ENCODE measurements at regions not wholly inside any gene's neighbourhood (a gene's known extent, or its start where the extent isn't known, plus 50 kb on each side); places are given as distances from the start of the nearest gene placed in this dataset.

- H3K4me2 ChIP-seq (ENCODE audit: insufficient read depth, low read length): no peak overlapping the region
- no peak overlapping the region for H3K27ac ChIP-seq (ENCODE audit: extremely low read depth, low read depth, low read length)
- no peaks in the 10 kb centered on the region for H4K20me1 ChIP-seq (replicated peaks; ENCODE audit: control insufficient read depth, insufficient read depth, low read length)
- no peak for DNase-seq (ENCODE audit: extremely low read depth in 1 of 4, low spot score in 3 of 4)
- no peak for FAIRE-seq
- in situ Hi-C loops (cut with MboI) (no loop called here), intact Hi-C loops (cut with micrococcal nuclease) (no loop called here)
- no peak overlapping the region for H2AFZ ChIP-seq (ENCODE audit: low read depth, low read length)
- 0% methylated on average over 4 of the region's 5 CpGs for WGBS (ENCODE audit: insufficient coverage, low coverage, missing lambda C conversion rate)
- no peaks in the 10 kb centered on the region for H3K9me1 ChIP-seq (ENCODE audit: control insufficient read depth, insufficient read depth, low read length)
- H3K9ac ChIP-seq (ENCODE audit: insufficient read depth in 1 of 2, low read depth in 2 of 2, low read length in 2 of 2): no peak overlapping the region
- TF ChIP-seq BRD4 (IDR thresholded peaks at IDR 0.05): no peak
- TF ChIP-seq MAFK (IDR thresholded peaks at IDR 0.05; ENCODE audit: low read length): no peak
- TF ChIP-seq ATF7 (IDR thresholded peaks at IDR 0.05): no peak
- TF ChIP-seq POLR2G (IDR thresholded peaks at IDR 0.05; ENCODE audit: low read depth, low read length): no peak
- no peak for TF ChIP-seq ARID3A (IDR thresholded peaks at IDR 0.05; ENCODE audit: borderline replicate concordance, low read depth, low read length)
- TF ChIP-seq ZBTB8A (IDR thresholded peaks at IDR 0.05; ENCODE audit: partially characterized antibody): no peak
- TF ChIP-seq GABPB2 (CRISPR knock-in tag; conservative IDR thresholded peaks at IDR 0.05): no peak
- no peak for TF ChIP-seq ZNF830 (CRISPR knock-in tag; IDR thresholded peaks at IDR 0.05)
- no peaks in the 10 kb centered on the region for H3K4me1 ChIP-seq (replicated peaks in 1 of 2; ENCODE audit: control insufficient read depth in 2 of 2, insufficient read depth in 2 of 2, low read length in 2 of 2)
- no peaks in the 10 kb centered on the region for H3K36me3 ChIP-seq (ENCODE audit: control insufficient read depth, insufficient read depth, low read length)
- no peak for ATAC-seq
- no peak overlapping the region for H3K4me3 ChIP-seq
- ChIA-PET POLR2A (no interaction called here), CTCF (ENCODE audit: low intra/inter-chr PET ratio) (no interaction called here)
- no peaks in the 10 kb centered on the region for H3K9me3 ChIP-seq (replicated peaks; ENCODE audit: control insufficient read depth, insufficient read depth, low read depth, low read length)
- no peaks in the 10 kb centered on the region for H3K79me2 ChIP-seq (ENCODE audit: control insufficient read depth, insufficient read depth, low read length)
- no TSS peak for BruUV-seq (replicated peaks)
- H3K27me3 ChIP-seq (ENCODE audit: control insufficient read depth in 2 of 2, insufficient read depth in 2 of 2, low read length in 2 of 2): no peaks in the 10 kb centered on the region
Measured at GRCh38 chr13:39897636-39898035, 242.2 kb downstream of the COG6 start.
